Testis (tissue), 2 donors: ENCODE measurements at regions not wholly inside any gene's neighbourhood (a gene's known extent, or its start where the extent isn't known, plus 50 kb on each side); places are given as distances from the start of the nearest gene placed in this dataset.

Experiments
- POLR2A ChIP-seq: fragments of 450-650 bp; IDR thresholded peaks from one replicate; pipeline ENCODE4 v1.6.1; 2017; ENCODE audit warnings: antibody characterized with exemption, mild to moderate bottlenecking, moderate library complexity
- TF ChIP-seq, protein P1 (sequence below), 3 experiments: fragments of 450-650 bp in 2 of 3; fragments of 200-600 bp in 1 of 3; sonication (generic) in 1 of 3; IDR thresholded peaks; one replicate each; pipeline ENCODE4 v1.5.1; 2016 to 2019; ENCODE audit warnings: antibody characterized with exemption in 3 of 3, mild to moderate bottlenecking in 2 of 3, moderate library complexity in 1 of 3

DNA sequence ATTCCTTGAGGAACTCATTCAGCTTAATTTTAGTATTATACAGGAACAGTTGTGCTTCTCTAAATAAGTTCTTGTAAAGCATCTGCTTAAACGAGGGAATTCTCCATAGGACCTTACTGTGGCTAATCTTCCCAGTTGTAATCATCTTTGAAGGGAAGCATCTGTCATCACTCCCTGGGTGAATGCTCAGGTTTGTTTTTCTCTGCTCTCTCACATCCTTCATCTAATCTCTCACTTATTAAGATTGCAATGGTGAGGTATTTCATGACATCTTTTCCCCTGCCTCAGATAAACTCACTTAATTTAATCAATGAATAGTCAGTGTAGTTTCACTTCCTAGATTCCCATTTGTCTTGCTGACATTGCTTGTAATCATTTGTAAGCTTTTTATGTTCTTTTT lies 121.8 kb upstream of the ADAMTS3 start:
- TF ChIP-seq, protein P1, sequence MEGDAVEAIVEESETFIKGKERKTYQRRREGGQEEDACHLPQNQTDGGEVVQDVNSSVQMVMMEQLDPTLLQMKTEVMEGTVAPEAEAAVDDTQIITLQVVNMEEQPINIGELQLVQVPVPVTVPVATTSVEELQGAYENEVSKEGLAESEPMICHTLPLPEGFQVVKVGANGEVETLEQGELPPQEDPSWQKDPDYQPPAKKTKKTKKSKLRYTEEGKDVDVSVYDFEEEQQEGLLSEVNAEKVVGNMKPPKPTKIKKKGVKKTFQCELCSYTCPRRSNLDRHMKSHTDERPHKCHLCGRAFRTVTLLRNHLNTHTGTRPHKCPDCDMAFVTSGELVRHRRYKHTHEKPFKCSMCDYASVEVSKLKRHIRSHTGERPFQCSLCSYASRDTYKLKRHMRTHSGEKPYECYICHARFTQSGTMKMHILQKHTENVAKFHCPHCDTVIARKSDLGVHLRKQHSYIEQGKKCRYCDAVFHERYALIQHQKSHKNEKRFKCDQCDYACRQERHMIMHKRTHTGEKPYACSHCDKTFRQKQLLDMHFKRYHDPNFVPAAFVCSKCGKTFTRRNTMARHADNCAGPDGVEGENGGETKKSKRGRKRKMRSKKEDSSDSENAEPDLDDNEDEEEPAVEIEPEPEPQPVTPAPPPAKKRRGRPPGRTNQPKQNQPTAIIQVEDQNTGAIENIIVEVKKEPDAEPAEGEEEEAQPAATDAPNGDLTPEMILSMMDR (IDR thresholded peaks at IDR 0.05) = no peak
- no peak for TF ChIP-seq POLR2A
